GM12872 (cell line): ENCODE measurements at regions not wholly inside any gene's neighbourhood (a gene's known extent, or its start where the extent isn't known, plus 50 kb on each side); places are given as distances from the start of the nearest gene placed in this dataset.

Source experiments
- CTCF ChIP-seq: IDR thresholded peaks from 3 replicates; pipeline ENCODE4 v1.5.1; 2011; ENCODE audit warnings: low read depth, mild to moderate bottlenecking, low read length, moderate library complexity; ENCODE audit not compliant: insufficient read depth

- no peak for TF ChIP-seq CTCF
These were observed 540.3 kb downstream of the BCL11B start for GRCh38 chr14:98731701-98732100.

- no peak for TF ChIP-seq CTCF
These were observed 538.5 kb downstream of the BCL11B start for GRCh38 chr14:98733536-98733935.

- TF ChIP-seq CTCF, result no peak
These were observed 535.2 kb downstream of the BCL11B start for GRCh38 chr14:98736701-98737338.

- no peak for TF ChIP-seq CTCF
These were observed 530.5 kb downstream of the BCL11B start for GRCh38 chr14:98741523-98741922.

GRCh38 chr14:98742001-98742400, 530.0 kb downstream of the BCL11B start:
- TF ChIP-seq CTCF, result no peak

- TF ChIP-seq CTCF, result no peak
These were observed 528.5 kb downstream of the BCL11B start for GRCh38 chr14:98743536-98743935.

GRCh38 chr14:98748966-98749365, 523.0 kb downstream of the BCL11B start:
- no peak for TF ChIP-seq CTCF
